Esophagus squamous epithelium (tissue), 5 donors: ENCODE measurements at regions not wholly inside any gene's neighbourhood (a gene's known extent, or its start where the extent isn't known, plus 50 kb on each side); places are given as distances from the start of the nearest gene placed in this dataset.
"Not testable (repeated sequence)": the region's sequence is repeated elsewhere in the genome, so short reads cannot be mapped to it uniquely, and the experiment has no call there.

Source experiments
- DNase-seq: peaks from one replicate; lab custom pipeline; 2025; lab: John Stamatoyannopoulos, UW
- H3K27ac ChIP-seq, 4 donors: fragments of 200-600 bp; sonication (generic); one replicate each; pipeline ENCODE4 v1.5.1; 2016 to 2019; ENCODE audit warnings: mild to moderate bottlenecking in 1 of 4
- H3K27me3 ChIP-seq, 4 donors: fragments of 200-600 bp; sonication (generic); 1 replicate in 3 of 4; 2 replicates in 1 of 4; pipeline versions ENCODE4 v1.5.1 to v1.6.0; 2017 to 2021; ENCODE audit warnings: antibody characterized with exemption in 1 of 4
- H3K36me3 ChIP-seq, 3 donors: fragments of 200-600 bp; sonication (generic); one replicate each; pipeline ENCODE4 v1.5.1; 2016 to 2019
- H3K4me1 ChIP-seq, 3 donors: fragments of 200-600 bp; sonication (generic); one replicate each; pipeline ENCODE4 v1.5.1; 2017 to 2019
- H3K4me3 ChIP-seq, 4 donors: fragments of 200-600 bp; sonication (generic); 1 replicate in 3 of 4; 2 replicates in 1 of 4; pipeline ENCODE4 v1.5.1; 2016 to 2019; ENCODE audit warnings: mild to moderate bottlenecking in 2 of 4, moderate library complexity in 1 of 4
- H3K9me3 ChIP-seq, 3 donors: fragments of 200-600 bp; sonication (generic); one replicate each; pipeline ENCODE4 v1.5.1; 2016 to 2019
- POLR2A ChIP-seq, 4 donors: fragments of 450-650 bp; IDR thresholded peaks; one replicate each; pipeline ENCODE4 v1.6.1; 2017; ENCODE audit warnings: antibody characterized with exemption in 4 of 4, mild to moderate bottlenecking in 4 of 4, moderate library complexity in 3 of 4
- WGBS, 2 donors: methylation state at CpG; one replicate each; pipeline ENCODE4 v1.1.5; 2018; 5-methylcytosine and 5-hydroxymethylcytosine counted together
- intact Hi-C: fragments of 100-400 bp; cut with DNase I; formaldehyde crosslinking; loops from one replicate; pipeline ENCODE4 v1.15.0; 2022
- TF ChIP-seq, protein P1 (sequence below), 6 experiments: fragments of 450-650 bp in 4 of 6; fragments of 200-600 bp in 2 of 6; sonication (generic) in 2 of 6; IDR thresholded peaks; one replicate each; pipeline ENCODE4 v1.5.1; 2016 to 2019; ENCODE audit warnings: antibody characterized with exemption in 6 of 6, mild to moderate bottlenecking in 4 of 6, moderate library complexity in 4 of 6
- donor health status: DM: yes; HTN: yes; CAD: no.

DNA sequence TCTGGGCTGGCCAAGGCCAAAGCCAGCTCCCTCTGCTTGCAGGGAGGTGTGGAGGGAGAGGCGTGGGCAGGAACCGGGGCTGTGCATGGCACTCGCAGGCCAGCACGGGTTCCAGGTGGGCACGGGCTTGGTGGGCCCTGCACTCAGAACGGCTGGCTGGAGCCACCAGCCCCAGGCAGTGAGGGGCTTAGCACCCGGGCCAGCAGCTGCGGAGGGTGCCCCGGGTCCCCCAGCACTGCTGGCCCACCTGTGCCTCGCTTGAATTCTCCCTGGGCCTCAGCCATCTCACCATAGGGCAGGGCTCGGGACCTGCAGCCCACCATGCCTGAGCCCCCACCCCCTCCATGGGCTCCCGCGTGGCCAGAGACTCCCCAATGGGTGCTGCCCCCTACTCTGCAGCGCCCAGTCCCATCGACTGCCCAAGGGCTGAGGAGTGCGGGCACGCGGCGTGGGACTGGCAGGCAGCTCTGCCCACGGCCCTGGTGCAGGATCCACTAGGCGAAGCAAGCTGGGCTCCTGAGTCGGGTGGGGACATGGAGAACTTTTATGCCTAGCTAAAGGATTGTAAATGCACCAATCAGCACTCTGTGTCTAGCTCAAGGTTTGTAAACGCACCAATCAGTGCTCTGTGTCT lies 193.9 kb downstream of the LARP7 start:
- Histone ChIP-seq H3K36me3 (no peaks in the 10 kb centered on the region), H3K27ac (no peak overlapping the region), H3K9me3 (no peaks in the 10 kb centered on the region), H3K27me3 (no peaks in the 10 kb centered on the region), H3K4me3 (no peak overlapping the region), H3K4me1 (no peaks in the 10 kb centered on the region)
- no peak for DNase-seq
- no peak for TF ChIP-seq POLR2A (IDR thresholded peaks at IDR 0.05)
- TF ChIP-seq, protein P1, sequence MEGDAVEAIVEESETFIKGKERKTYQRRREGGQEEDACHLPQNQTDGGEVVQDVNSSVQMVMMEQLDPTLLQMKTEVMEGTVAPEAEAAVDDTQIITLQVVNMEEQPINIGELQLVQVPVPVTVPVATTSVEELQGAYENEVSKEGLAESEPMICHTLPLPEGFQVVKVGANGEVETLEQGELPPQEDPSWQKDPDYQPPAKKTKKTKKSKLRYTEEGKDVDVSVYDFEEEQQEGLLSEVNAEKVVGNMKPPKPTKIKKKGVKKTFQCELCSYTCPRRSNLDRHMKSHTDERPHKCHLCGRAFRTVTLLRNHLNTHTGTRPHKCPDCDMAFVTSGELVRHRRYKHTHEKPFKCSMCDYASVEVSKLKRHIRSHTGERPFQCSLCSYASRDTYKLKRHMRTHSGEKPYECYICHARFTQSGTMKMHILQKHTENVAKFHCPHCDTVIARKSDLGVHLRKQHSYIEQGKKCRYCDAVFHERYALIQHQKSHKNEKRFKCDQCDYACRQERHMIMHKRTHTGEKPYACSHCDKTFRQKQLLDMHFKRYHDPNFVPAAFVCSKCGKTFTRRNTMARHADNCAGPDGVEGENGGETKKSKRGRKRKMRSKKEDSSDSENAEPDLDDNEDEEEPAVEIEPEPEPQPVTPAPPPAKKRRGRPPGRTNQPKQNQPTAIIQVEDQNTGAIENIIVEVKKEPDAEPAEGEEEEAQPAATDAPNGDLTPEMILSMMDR (IDR thresholded peaks at IDR 0.05) = no peak
- 83% methylated on average over 1 of the region's 23 CpGs; no CpG with 5 or more reads in 1 of the 2 donors for WGBS, 2 donors
- intact Hi-C loops = no loop called here

DNA sequence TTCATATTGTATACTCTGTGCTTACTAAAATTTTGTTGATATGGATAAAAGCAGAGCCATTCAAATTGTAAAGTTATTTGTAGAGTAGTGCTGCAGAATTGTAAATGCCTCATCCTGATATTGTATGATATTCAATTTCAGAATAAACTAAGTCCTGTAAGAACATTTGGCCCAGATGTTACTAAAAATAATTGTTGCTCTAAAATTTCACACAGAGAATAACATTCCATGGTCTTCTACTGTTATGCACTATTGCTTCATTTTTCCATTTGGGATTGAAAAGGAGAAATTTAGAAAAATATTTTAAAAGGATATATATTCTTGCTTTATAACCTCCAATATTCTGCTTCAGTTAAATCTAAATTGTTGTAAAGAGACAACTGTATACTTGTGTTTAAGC lies 195.6 kb downstream of the LARP7 start:
- Histone ChIP-seq H3K27me3 (no peaks in the 10 kb centered on the region), H3K27ac (no peak overlapping the region), H3K9me3 (peaks cover 0 to 8% (median 0%) of the 10 kb centered on the region in 3 donors), H3K4me3 (no peak overlapping the region), H3K36me3 (no peaks in the 10 kb centered on the region), H3K4me1 (no peaks in the 10 kb centered on the region)
- TF ChIP-seq, protein P1 (IDR thresholded peaks at IDR 0.05) = no peak
- no peak for TF ChIP-seq POLR2A (IDR thresholded peaks at IDR 0.05)
- intact Hi-C loops = no loop called here
- no peak for DNase-seq

DNA sequence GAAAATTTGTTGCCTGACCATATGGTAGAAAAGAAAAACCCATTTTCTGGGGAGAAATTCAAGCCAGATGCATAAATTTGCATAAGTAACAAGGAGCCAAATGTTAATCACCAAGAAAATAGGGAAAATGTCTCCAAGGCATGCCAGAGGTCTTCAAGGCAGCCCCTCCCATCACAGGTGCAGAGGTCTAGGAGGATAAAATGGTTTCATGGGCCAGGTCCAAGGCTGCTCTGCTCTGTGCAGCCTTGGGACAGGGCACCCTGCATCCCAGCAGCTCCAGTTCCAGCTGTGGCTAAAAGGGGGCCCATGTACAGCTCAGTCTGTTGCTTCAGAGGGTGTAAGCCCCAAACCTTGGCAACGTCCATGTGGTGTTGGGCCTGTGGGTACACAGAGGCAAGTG lies 200.0 kb downstream of the LARP7 start:
- H3K4me3 ChIP-seq = no peak overlapping the region
- no peaks in the 10 kb centered on the region for H3K27me3 ChIP-seq
- H3K36me3 ChIP-seq = no peaks in the 10 kb centered on the region
- no peak for DNase-seq
- no peak for TF ChIP-seq POLR2A (IDR thresholded peaks at IDR 0.05)
- TF ChIP-seq, protein P1 (IDR thresholded peaks at IDR 0.05) = no peak
- peaks cover 0 to 8% (median 0%) of the 10 kb centered on the region in 3 donors for H3K9me3 ChIP-seq
- H3K27ac ChIP-seq = no peak overlapping the region
- 0% methylated on average over 1 of the region's 1 CpG; no CpG with 5 or more reads in 1 of the 2 donors for WGBS, 2 donors
- intact Hi-C loops = no loop called here
- H3K4me1 ChIP-seq = no peaks in the 10 kb centered on the region

DNA sequence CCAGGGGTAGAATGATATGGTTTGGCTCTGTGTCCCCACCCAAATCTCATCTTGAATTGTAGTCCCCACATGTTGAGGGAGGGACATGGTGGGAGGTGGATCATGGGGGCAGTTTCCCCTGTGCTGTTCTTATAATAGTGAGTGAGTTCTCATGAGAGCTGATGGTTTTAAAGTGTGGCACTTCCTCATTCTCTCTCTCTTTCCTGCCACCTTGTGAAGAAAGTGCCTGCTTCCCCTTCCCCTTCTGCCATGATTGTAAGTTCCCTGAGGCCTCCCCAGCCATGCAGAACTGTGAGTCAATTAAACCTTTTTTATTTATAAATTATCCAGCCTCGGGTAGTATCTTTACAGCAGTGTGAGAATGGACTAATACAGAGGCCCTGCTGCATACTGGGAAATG lies 201.1 kb downstream of the LARP7 start:
- intact Hi-C loops, H3K4me3 ChIP-seq, H3K27ac ChIP-seq, DNase-seq, H3K9me3 ChIP-seq, H3K27me3 ChIP-seq, H3K36me3 ChIP-seq, H3K4me1 ChIP-seq: not testable (repeated sequence)
- WGBS, 2 donors = 47 to 77% methylated on average over 1 of the region's 1 CpG

DNA sequence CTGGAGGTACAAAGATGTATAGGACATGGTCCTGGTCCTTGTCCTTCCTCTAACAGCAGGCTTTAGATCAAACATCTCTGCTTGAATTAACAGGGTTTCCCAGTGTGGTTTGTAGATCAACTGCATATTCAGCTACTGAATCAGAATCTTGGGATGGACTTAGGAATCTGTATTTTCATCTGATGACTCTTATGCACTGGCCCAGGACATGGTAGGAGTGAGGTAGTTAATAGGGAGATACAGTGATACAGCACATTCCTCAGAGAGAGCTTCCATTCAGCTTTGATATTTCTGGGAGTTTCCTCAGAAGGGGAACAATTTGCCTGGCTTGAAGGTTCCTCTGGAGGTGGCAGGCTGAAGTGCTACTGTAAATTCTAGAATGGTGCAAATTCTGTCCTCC lies 203.1 kb downstream of the LARP7 start:
- DNase-seq = no peak
- Histone ChIP-seq H3K36me3 (no peaks in the 10 kb centered on the region), H3K9me3 (peaks cover 0 to 8% (median 0%) of the 10 kb centered on the region in 3 donors), H3K27ac (no peak overlapping the region), H3K4me1 (no peaks in the 10 kb centered on the region), H3K27me3 (no peaks in the 10 kb centered on the region), H3K4me3 (no peak overlapping the region)
- TF ChIP-seq, protein P1 (IDR thresholded peaks at IDR 0.05) = no peak
- TF ChIP-seq POLR2A (IDR thresholded peaks at IDR 0.05) = no peak
- intact Hi-C loops = no loop called here

DNA sequence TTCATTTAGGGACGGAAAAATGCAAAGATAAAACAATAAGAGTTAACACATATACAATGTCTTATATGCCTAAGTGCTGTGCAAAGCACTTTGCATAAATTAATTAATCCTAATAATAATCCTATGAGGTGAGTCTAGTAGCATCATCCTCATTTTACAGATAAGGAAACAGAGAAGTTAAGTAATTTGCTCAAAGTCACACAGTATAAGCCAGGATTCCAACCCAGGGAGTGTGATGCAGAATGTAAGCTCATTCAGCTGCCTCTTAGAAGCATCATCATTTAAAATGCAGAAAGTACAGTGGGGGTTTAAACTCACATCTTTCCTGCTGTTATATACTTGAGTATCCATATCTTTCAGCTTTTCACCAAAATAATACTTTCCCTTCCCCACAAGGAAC lies 203.7 kb downstream of the LARP7 start:
- H3K27ac ChIP-seq = no peak overlapping the region
- H3K9me3 ChIP-seq = peaks cover 0 to 8% (median 0%) of the 10 kb centered on the region in 3 donors
- intact Hi-C loops = no loop called here
- no peak for DNase-seq
- no peaks in the 10 kb centered on the region for H3K4me1 ChIP-seq
- no peaks in the 10 kb centered on the region for H3K27me3 ChIP-seq
- no peaks in the 10 kb centered on the region for H3K36me3 ChIP-seq
- WGBS, 2 donors = 83 to 95% methylated on average over 1 of the region's 1 CpG
- no peak overlapping the region for H3K4me3 ChIP-seq
- TF ChIP-seq POLR2A (IDR thresholded peaks at IDR 0.05) = no peak
- TF ChIP-seq, protein P1 (IDR thresholded peaks at IDR 0.05) = no peak
